ENCODE measurements at regions not wholly inside any gene's neighbourhood (a gene's known extent, or its start where the extent isn't known, plus 50 kb on each side); places are given as distances from the start of the nearest gene placed in this dataset.
"Not testable (repeated sequence)": the region's sequence is repeated elsewhere in the genome, so short reads cannot be mapped to it uniquely, and the experiment has no call there.

DNA sequence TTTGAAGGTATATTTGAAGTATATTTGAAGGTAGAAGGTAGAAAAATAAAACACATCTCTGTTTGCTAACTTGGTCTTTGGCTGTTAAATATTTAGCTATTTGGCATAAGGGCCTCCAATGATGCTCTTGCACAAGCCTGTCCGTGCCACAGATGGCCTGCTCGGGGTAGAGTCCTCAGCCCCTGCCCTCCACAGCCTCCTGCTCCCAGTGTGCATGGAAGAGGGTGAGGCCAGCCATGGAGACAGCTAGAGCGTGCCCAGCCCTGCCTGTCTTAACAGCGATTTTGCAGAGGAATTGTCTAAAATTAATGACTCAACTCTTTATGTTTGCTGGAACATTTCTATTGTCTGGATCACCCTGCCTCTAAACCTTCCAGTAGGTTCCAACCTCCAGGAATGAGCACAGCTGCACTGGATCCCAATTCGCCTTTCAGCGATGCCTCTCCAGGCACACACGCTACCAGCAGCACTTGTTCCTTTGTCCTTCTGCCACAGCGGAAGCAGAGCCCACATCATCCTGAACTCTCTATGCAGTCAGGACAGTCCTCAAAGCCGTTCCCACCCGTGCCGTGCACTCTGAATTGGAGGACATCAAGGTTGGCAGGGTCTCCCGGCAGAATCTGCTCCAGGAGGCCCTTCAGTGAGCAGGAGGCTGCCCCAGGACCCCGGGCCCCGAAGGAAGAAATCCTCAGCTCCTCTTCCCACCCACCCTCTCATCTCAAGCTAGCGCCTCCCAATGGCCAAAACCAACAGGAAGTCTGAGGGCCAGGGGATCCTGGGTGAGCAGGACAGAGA, 254.0 kb upstream of the IRX1 start:
- DNase-seq (ENCODE audit: low spot score) = no peak

DNA sequence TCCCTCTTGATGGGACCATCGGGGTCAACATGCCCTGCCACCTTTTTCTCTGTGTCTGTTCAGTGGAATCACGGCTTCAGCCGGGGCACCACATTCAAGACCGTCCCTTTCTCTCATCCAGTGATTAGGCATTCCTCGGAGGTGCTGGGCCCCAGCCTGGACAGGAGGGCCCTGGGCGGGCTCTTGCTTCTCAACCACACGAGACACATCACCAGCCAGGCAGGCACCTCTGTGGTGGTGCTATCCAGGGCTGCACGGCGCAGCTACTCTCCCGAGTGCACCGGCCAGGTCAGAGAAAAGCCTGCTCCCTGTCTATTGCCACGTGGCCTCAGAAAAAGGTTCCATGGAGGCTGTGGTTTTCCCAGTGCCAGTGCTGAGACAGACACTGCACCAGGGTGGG, 255.2 kb upstream of the IRX1 start:
- DNase-seq (ENCODE audit: low spot score) = no peak

DNA sequence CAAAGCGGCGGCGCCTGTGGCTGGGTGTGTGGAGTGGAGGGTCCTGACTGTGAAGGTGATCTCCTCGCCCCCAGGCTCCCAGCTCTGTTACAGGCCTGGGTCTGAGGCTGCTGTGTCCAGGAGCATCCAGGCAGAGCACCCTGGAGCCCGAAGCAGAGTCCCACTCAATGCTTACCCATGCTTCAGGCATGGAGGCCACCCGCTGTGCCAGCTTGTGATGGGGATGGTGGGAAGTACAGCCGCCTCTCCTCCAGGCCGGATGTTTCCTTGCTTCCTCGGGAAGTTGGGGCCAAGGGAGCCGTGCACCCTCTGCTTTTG, 255.9 kb upstream of the IRX1 start:
- DNase-seq (ENCODE audit: low spot score) = no peak

DNA sequence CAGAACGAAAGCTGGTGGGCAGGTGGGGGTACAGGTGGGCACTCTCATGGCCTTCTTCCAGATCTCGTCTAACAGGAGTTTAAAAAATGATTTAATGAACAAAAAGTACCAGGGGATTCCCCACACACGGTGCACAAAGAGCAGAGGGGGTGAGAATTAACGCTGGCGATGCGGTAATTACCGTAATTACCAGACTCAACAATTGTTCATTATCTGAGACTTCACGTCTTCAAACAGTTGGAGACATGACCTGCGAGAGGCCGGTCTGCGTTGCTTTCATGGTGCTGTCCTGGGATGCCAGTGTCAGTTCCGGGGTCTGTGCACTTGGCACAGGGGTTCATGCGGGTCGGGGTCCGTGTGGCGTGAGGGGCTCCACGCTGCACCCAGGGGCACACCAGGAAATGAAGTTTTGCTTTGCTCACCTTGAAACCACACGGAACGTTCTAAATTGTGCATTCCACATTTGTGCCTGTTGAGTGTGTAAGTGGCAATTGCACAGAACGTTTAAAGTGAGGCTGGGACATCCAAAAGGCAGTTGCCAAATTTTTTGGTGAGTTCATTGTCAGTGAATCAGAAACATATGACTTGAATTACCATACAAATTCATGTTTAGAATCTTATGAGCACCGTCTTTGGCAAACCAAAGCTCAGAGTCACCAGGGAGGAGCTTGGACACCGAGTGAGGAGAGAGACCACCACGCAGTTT, 256.4 kb upstream of the IRX1 start:
- DNase-seq (ENCODE audit: low spot score) = no peak

DNA sequence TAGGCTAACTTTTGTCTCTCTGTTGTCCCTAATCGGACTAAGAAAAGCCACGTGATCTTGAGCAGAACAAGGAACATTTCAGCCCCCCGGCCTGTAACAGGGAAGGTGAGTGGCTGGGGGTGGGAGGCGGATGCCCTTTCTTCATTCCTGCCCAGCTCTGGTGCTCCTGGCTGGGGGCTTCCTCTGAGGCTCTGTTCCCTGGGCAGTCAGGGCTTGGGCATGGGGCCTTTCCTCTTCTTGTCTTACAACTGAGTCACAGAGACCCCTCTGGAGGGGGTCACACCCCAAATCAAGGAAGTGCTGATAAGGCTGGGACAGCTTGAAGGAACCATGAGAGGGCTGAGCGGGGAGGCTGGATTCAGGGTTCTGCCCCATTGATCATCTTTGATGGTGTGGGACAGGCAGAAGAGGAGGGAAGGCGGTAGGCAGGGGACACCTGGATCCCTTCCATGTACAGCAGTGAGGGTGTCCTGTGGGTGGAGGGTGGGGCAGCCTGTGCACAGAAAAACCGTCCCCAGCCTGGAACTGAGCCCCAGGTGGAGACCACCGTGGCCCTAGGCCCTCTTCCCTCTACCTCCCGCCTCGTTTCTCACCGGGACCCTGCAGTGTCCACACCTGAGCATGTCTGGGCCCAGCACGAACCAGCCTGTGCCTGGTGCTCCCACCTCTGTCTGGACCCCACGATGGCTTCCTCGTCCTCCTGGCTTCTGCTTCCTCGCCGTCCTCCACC, 257.7 kb upstream of the IRX1 start:
- DNase-seq (ENCODE audit: low spot score) = no peak

DNA sequence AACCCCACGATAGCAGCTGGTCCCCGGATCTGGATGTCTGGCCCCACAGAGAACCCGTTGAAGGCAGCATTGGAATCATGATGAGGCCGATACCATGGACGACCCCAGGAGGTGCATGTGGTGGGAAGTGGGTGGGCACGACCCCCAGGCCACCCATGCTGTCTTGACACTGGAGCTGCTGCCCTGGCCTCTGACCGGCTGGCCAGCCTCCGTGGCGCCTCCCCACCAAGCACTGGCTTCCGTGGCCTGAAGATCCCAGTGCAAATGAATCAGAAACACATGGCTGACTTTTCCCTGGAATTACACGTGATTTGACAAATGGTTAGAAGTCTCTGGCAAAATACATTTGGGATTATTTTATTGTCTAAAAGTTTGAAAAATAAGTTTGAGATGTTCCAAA, 259.0 kb upstream of the IRX1 start:
- DNase-seq (ENCODE audit: low spot score) = no peak

DNA sequence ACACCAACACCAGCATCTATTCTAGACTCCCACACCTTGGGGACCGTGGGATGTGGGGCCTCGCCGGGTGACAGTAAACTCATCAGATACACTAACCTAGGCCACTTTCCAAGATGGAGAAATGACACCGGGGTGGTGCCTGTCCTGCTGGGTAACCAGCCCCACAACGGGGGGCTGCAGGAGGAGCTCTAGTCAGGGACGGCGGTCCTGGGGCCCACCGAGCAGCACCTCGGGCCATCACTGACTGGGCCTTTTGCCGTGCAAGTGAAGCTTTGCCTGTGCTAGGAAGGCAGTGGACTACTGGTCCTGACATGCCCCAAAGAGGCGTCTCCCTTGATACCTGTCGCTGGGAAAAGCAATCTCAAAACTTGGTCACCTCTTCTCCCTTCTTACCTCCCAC, 260.3 kb upstream of the IRX1 start:
- no peak for DNase-seq (ENCODE audit: low spot score)

DNA sequence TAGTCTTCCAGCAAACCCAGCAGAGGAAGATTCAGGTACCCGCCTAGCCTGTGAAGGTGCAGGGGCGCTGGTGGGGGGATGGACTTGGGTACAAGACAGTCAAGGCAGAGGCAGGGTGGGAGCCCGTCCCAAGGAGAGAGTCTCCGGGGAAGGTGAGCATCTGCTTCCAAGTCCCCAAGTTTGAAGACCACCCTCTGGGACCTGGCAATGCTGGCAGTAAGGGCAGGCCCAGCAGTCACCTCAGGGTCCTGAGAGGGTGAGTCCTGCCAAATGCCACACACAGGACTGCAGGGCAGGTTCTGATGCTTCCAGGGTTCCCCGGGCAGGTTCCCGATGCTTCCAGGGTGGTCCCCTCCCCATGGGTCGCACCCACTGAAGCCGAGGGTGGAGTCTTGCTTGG, 261.8 kb upstream of the IRX1 start:
- no peak for DNase-seq (ENCODE audit: low spot score)

DNA sequence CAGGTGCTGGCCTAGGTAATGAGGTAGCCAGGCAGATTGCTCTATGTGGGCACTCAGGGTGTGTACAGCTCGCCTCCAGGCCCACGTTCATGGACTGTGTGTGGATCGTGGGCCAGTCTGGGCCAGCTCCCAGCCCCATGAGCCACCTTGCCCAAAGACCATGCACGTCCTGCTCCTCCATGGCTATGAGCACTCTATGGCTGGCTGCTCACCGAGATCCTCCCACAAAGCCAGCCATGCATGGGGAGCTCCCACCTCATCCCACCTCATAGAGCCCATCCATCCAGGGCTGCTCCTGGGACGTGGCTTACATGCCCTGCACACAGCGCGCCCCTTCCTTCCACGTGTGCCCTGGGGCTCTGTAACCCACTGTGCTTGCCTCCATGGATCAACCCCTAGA, 262.5 kb upstream of the IRX1 start:
- no peak for DNase-seq (ENCODE audit: low spot score)

DNA sequence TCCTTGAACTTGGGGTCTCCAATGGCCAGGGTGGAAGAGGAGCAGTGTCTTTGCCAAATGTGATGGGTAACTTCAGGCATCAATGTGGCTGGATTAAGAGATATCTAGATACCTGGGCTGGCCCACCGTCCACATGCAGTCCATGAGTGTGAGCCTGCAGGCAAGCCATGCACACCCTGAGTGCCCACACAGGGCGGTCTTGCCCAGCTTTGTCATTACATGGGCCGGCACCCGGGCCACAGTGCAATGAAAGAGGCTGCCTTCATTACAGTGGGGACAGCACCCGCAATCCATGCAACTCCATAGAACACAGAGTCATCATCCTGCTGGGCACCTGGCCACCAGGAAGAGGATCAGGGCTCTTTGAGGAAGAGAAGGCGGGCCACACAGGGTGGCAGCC, 263.8 kb upstream of the IRX1 start:
- no peak for DNase-seq (ENCODE audit: low spot score)

DNA sequence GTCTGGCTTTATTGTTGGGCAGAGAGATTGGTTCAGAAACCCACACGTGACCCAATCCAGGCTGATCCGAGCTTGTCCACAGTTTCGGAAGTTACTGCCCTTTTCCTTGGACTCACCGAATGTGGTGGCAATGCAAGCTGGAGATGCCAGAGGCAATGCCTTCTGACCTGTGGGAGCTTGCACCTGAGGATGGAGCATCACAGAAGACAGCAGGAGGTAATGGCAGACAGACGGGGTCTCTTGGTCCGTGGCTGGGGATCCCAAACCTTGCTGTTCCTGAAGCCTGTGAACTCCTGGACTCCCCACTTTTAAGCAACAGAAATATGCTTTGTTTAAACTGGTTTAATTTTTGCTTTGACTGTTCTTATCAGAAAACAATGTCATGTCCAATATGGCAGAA, 265.2 kb upstream of the IRX1 start:
- DNase-seq (ENCODE audit: low spot score) = no peak

DNA sequence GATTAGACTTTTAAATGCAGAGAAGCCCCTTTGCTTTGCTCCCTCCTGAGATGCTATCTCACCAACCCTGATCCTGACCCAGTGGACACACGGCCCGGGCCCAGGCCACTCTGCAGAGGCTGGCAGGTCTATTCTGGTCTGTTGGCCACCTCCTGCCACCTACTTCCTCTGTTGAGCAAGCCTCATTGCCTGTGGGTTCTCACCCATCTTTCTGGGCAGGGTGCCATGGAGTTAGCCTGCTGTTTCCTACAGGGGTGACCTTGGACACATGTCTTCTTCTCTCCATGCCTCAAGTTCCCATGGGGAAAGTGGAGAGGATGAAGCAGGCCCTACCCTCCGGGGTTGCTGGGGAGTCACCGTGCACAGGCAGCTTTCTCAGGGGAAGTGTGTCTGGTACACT, 266.2 kb upstream of the IRX1 start:
- peak; percentile 76 for DNase-seq (ENCODE audit: low spot score)

DNA sequence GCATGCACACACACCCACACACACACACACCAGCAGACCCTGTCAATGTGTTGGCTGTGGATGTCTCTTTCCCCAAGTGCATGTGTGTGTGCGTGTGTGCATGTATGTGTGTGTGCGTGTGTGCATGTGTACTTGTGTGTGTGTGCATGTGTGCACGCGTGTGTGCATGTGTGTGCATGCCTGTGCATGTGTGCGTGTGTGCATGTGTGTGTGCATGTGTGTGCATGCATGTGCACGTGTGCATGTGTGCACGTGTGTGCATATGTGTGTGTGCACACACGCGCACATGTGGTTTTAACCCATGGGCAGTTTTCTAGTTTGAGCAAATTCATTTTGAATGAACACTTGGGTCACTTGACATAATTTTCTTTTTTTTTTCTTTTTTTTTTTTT, 268.8 kb upstream of the IRX1 start:
- DNase-seq (ENCODE audit: low spot score) = no peak

DNA sequence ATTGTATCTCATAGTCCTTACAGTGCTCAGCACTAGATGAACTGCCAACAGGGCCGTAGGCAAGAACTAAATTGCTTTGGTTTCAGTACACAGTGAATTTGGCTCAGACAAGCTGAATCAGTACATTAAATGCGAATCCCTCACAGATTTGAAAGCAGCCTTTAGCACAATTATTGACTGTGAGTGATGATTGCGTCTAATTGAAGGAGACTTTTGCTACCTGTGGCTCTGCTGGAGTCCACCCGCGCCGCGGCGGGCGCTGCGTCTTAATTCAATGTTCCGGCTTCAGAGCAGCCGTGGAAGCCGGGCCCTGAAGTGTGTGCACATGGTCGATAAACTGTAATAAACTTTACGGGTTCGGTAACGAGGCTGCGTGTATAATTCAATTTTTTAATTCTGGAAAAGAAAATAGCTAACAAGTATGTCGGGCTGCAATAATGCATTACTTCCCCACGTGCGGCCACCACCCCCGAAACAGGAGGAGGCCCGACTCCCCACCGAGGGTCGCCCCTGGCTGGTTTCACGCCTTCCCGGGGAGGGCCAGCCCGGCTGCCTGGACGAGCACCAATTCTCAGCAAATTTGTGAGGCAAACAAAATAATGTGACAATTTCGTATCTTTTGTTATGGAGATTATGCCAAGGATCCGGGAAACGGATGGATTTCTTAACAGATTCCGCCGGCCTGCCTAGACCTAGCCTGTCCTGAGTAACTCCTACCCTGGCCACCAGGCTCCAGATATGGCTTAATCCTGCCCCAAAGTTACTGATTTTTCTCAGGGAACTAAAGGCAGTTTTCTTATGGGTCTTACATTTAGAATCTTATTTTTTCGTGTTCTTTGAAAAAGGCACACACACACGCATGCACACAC, 269.4 kb upstream of the IRX1 start:
- DNase-seq (ENCODE audit: low spot score) = no peak

DNA sequence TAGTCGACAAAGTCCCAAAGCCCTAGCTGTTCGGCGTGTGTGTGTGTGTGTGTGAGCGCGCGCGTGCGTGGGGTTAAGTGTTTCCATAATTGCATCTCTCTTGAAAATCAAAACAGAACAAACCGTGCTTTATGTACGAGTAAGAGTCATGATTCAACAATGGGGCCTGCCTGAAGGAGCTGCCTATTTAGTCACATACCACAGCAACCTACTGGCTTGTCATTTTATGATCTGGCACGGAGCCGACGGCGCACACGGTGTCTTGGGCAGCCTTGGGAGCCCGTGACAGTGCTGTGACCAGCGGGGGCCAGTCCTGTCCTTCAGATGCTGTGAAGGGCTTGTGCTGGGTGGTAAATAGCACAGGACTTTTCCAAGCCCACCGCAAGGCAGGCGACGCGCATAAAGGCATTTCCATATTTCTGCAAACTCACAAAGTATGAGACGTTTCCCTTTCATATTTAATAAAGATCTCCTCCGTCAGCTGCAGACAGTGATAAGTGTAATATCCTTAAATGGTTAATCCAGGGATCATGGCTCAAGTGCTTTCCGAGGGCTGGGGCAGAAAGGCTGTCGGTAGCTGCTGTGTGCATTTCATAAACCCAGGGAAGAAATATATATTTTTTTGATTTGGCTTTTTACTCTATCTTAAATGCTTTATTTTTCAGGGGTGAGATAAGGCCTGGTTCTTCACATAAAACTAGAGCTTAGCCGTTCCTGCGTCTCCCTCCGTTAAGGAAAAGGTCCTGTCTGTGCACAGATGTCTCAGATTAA, 270.2 kb upstream of the IRX1 start:
- peak; percentile 93 for DNase-seq (ENCODE audit: low spot score)

DNA sequence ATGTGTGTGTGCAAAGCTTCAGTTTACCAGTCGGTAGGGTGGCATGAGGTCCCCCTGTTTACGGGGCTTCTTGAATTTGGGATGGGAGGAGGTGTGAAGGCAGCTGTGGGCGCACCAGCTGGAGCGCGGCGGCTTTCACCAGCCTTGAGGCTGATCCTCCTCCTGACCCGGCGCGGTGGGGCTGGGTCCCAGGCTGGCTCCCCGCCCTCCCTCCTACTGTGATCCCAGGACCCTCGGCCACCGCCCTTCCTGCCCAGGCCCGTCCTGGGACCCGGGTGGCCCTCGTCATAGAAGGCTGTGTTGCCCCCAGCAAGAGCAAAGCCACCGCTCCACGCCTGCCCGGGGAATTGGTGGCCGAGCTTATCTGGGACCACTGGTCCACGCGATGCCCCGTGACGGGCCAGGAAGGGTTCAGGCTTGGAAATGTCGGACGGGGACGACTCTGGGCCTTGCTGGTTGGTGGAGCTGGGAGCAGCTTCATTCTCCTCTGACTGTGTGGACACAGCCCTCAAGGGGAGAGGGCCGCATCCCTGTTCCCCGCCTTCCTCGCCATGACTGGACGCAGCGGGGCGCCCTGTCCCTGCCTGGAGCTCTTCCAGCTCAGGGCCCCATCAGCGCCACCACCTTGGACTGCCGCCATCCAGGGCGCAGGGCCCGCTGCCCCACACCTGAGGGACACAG, 271.1 kb upstream of the IRX1 start:
- peak; percentile 76 for DNase-seq (ENCODE audit: low spot score)

DNA sequence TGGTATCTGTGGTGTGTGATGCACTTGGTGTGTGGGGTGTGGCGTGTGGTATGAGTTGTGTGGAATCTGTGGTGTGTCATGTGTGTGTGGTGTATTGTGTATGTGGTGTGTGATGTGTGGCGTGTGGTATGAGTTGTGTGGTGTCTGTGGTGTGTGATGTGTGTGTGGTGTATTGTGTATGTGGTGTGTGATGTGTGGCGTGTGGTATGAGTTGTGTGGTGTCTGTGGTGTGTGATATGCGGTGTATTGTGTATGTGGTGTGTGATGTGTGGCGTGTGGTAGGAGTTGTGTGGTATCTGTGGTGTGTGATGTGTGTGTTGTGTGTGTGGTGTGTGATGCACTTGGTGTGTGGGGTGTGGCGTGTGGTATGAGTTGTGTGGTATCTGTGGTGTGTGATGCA, 271.7 kb upstream of the IRX1 start:
- DNase-seq (ENCODE audit: low spot score) = not testable (repeated sequence)

DNA sequence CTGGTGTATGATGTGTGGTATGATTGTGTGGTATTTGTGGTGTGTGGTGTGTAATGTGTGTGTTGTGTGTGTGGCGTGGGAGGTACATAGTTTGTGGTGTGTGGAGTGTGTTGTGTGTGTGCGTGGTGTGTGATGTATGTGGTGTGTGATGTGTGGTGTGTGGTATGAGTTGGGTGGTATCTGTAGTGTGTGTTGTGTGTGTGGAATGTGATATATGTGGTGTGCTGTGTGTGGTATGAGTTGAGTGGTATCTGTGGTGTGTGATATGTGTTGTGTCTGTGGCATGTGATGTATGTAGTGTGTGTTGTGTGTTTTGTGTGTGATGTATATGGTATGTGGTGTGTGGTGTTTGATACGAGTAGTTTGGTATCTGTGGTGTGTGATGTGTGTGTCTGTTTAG, 272.5 kb upstream of the IRX1 start:
- no peak for DNase-seq (ENCODE audit: low spot score)

DNA sequence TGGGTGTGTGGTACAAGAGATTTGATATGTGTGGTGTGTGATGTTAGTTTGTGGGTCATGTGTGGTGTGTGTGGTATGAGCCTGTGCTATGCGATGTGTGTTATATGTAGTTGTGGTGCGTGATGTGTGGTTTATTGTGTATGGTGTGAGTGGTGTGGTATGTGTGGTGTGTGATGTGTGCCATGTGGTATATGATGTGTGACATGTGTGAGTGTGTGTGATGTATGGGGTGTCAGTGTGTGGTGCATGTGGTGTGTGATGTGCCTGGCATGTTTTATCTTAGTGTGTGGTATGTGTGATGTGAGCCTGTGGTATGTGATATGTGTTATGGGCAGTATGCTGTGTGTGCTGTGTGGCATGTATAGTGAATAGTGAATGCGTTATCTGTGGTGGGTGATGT, 273.0 kb upstream of the IRX1 start:
- no peak for DNase-seq (ENCODE audit: low spot score)

DNA sequence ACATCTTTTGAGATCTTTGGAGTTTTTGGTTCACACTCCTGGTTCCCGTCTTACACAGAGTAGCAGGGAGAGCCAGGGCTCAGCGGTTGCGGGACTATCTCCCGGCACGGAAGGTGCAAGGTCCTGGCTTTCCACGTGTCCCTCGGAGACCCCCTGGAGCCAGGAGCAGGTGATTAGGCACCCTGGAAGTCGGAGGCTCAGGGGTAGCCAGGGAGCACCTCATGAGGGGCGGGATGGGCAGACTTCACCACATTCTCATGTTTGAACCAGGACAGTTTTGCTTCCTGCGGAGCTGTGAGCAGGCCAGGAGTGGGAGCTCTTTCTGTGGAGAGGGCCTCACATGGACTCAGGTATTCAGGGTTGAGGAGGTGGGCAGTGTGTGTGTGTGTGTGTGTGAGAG, 273.7 kb upstream of the IRX1 start:
- DNase-seq (ENCODE audit: low spot score) = no peak

All from H4 (cell line).